DOHH2 (cell line): ENCODE measurements at regions not wholly inside any gene's neighbourhood (a gene's known extent, or its start where the extent isn't known, plus 50 kb on each side); places are given as distances from the start of the nearest gene placed in this dataset.

Experiments used
- EZH2phosphoT487 ChIP-seq: fragments of 200-600 bp; sonication (generic); IDR thresholded peaks from 2 replicates; pipeline ENCODE4 v1.6.1; 2017; ENCODE audit warnings: borderline replicate concordance, mild to moderate bottlenecking, antibody characterized with exemption, low read length, moderate library complexity, mixed read lengths
- TF ChIP-seq, protein P1 (sequence below): fragments of 200-600 bp; sonication (generic); IDR thresholded peaks from one replicate; pipeline ENCODE4 v1.5.1; 2014; ENCODE audit warnings: antibody characterized with exemption, mild to moderate bottlenecking, low read depth, low read length; ENCODE audit not compliant: poor library complexity, severe bottlenecking

- TF ChIP-seq, protein P1, sequence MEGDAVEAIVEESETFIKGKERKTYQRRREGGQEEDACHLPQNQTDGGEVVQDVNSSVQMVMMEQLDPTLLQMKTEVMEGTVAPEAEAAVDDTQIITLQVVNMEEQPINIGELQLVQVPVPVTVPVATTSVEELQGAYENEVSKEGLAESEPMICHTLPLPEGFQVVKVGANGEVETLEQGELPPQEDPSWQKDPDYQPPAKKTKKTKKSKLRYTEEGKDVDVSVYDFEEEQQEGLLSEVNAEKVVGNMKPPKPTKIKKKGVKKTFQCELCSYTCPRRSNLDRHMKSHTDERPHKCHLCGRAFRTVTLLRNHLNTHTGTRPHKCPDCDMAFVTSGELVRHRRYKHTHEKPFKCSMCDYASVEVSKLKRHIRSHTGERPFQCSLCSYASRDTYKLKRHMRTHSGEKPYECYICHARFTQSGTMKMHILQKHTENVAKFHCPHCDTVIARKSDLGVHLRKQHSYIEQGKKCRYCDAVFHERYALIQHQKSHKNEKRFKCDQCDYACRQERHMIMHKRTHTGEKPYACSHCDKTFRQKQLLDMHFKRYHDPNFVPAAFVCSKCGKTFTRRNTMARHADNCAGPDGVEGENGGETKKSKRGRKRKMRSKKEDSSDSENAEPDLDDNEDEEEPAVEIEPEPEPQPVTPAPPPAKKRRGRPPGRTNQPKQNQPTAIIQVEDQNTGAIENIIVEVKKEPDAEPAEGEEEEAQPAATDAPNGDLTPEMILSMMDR, result no peak
- no peak for TF ChIP-seq EZH2phosphoT487
Measured at GRCh38 chr4:111650674-111651086, 494.6 kb upstream of the FAM241A start.
